Inflammatory macrophage treated with lipopolysaccharide for 4 hours (primary cell): ENCODE measurements at regions not wholly inside any gene's neighbourhood (a gene's known extent, or its start where the extent isn't known, plus 50 kb on each side); places are given as distances from the start of the nearest gene placed in this dataset.
"Not testable (repeated sequence)": the region's sequence is repeated elsewhere in the genome, so short reads cannot be mapped to it uniquely, and the experiment has no call there.

Experiments
- DNase-seq: peaks from one replicate; pipeline ENCODE4 v3.0.0-alpha.2; 2020

GRCh38 chr4:177259466-177259865 is 50.2 kb upstream of the NEIL3 start:
- DNase-seq, result not testable (repeated sequence)
